Vagina (tissue), 2 donors: ENCODE measurements at regions not wholly inside any gene's neighbourhood (a gene's known extent, or its start where the extent isn't known, plus 50 kb on each side); places are given as distances from the start of the nearest gene placed in this dataset.

Experiments
- DNase-seq, 2 donors: peaks; one replicate each; pipeline ENCODE4 v3.0.0-alpha.2; 2017; ENCODE audit errors: extremely low spot score in 2 of 2
- H3K27ac ChIP-seq: fragments of 200-600 bp; sonication (generic); one replicate; pipeline ENCODE4 v1.5.1; 2019
- H3K27me3 ChIP-seq: fragments of 200-600 bp; sonication (generic); one replicate; pipeline ENCODE4 v1.5.1; 2019
- H3K36me3 ChIP-seq, 2 donors: fragments of 200-600 bp; sonication (generic); one replicate each; pipeline ENCODE4 v1.5.1; 2017 to 2019
- H3K4me1 ChIP-seq: fragments of 200-600 bp; sonication (generic); one replicate; pipeline ENCODE4 v1.5.1; 2019
- H3K4me3 ChIP-seq, 2 donors: fragments of 200-600 bp; sonication (generic); 1 replicate in 1 of 2; 2 replicates in 1 of 2; pipeline ENCODE4 v1.5.1; 2016 to 2019
- H3K9me3 ChIP-seq: fragments of 200-600 bp; sonication (generic); one replicate; pipeline ENCODE4 v1.5.1; 2019
- POLR2A ChIP-seq, 2 donors: fragments of 450-650 bp; IDR thresholded peaks; one replicate each; pipeline ENCODE4 v1.6.1; 2017; ENCODE audit warnings: antibody characterized with exemption in 2 of 2, mild to moderate bottlenecking in 2 of 2, moderate library complexity in 2 of 2
- POLR2AphosphoS5 ChIP-seq, 2 donors: sonication (generic); formaldehyde crosslinking; IDR thresholded peaks; one replicate each; pipeline ENCODE4 v1.9.0; 2017; ENCODE audit warnings: antibody characterized with exemption in 2 of 2, mild to moderate bottlenecking in 2 of 2, low read depth in 1 of 2; ENCODE audit not compliant: insufficient read depth in 1 of 2
- intact Hi-C: fragments of 100-400 bp; cut with DNase I; formaldehyde crosslinking; loops from one replicate; pipeline ENCODE4 v1.15.1; 2023
- TF ChIP-seq, protein P1 (sequence below), 3 experiments: fragments of 450-650 bp in 2 of 3; fragments of 200-600 bp in 1 of 3; sonication (generic) in 1 of 3; IDR thresholded peaks; one replicate each; pipeline ENCODE4 v1.5.1; 2017 to 2019; ENCODE audit warnings: antibody characterized with exemption in 3 of 3, mild to moderate bottlenecking in 2 of 3, moderate library complexity in 2 of 3

- H3K4me1 ChIP-seq = no peaks in the 10 kb centered on the region
- no peak overlapping the region for H3K4me3 ChIP-seq
- TF ChIP-seq POLR2A (IDR thresholded peaks at IDR 0.05) (no peak), POLR2AphosphoS5 (IDR thresholded peaks at IDR 0.05; ENCODE audit: insufficient read depth in 1 of 2, low read depth in 1 of 2) (no peak)
- TF ChIP-seq, protein P1, sequence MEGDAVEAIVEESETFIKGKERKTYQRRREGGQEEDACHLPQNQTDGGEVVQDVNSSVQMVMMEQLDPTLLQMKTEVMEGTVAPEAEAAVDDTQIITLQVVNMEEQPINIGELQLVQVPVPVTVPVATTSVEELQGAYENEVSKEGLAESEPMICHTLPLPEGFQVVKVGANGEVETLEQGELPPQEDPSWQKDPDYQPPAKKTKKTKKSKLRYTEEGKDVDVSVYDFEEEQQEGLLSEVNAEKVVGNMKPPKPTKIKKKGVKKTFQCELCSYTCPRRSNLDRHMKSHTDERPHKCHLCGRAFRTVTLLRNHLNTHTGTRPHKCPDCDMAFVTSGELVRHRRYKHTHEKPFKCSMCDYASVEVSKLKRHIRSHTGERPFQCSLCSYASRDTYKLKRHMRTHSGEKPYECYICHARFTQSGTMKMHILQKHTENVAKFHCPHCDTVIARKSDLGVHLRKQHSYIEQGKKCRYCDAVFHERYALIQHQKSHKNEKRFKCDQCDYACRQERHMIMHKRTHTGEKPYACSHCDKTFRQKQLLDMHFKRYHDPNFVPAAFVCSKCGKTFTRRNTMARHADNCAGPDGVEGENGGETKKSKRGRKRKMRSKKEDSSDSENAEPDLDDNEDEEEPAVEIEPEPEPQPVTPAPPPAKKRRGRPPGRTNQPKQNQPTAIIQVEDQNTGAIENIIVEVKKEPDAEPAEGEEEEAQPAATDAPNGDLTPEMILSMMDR (IDR thresholded peaks at IDR 0.05) = no peak
- no peaks in the 10 kb centered on the region for H3K27me3 ChIP-seq
- intact Hi-C loops = no loop called here
- H3K27ac ChIP-seq = no peak overlapping the region
- H3K9me3 ChIP-seq = peaks cover 2% of the 10 kb centered on the region
- H3K36me3 ChIP-seq = no peaks in the 10 kb centered on the region
- no peak for DNase-seq
Observed at GRCh38 chr20:24777746-24778145, 171.3 kb upstream of the CST7 start.

GRCh38 chr20:24778585-24779031 lies 170.5 kb upstream of the CST7 start:
- H3K27ac ChIP-seq = no peak overlapping the region
- TF ChIP-seq, protein P1 (IDR thresholded peaks at IDR 0.05) = no peak
- TF ChIP-seq POLR2A (IDR thresholded peaks at IDR 0.05) = no peak
- no peaks in the 10 kb centered on the region for H3K27me3 ChIP-seq
- intact Hi-C loops = no loop called here
- no peak overlapping the region for H3K4me3 ChIP-seq
- DNase-seq = no peak
- no peaks in the 10 kb centered on the region for H3K36me3 ChIP-seq
- H3K4me1 ChIP-seq = no peaks in the 10 kb centered on the region
- peaks cover 2% of the 10 kb centered on the region for H3K9me3 ChIP-seq

GRCh38 chr20:24779131-24779530 lies 169.9 kb upstream of the CST7 start:
- no peak for DNase-seq
- Histone ChIP-seq H3K4me1 (no peaks in the 10 kb centered on the region), H3K27me3 (no peaks in the 10 kb centered on the region), H3K27ac (no peak overlapping the region), H3K9me3 (peaks cover 2% of the 10 kb centered on the region), H3K4me3 (no peak overlapping the region), H3K36me3 (no peaks in the 10 kb centered on the region)
- intact Hi-C loops = no loop called here
- TF ChIP-seq, protein P1 (IDR thresholded peaks at IDR 0.05) = no peak
- TF ChIP-seq POLR2A (IDR thresholded peaks at IDR 0.05) = no peak
- no peak for TF ChIP-seq POLR2AphosphoS5 (IDR thresholded peaks at IDR 0.05; ENCODE audit: insufficient read depth in 1 of 2, low read depth in 1 of 2)

GRCh38 chr20:24779946-24780345 lies 169.1 kb upstream of the CST7 start:
- Histone ChIP-seq H3K27ac (no peak overlapping the region), H3K27me3 (no peaks in the 10 kb centered on the region), H3K4me3 (no peak overlapping the region), H3K4me1 (no peaks in the 10 kb centered on the region), H3K36me3 (no peaks in the 10 kb centered on the region), H3K9me3 (peaks cover 2% of the 10 kb centered on the region)
- no peak for DNase-seq
- TF ChIP-seq, protein P1 (IDR thresholded peaks at IDR 0.05) = no peak
- no peak for TF ChIP-seq POLR2A (IDR thresholded peaks at IDR 0.05)
- no peak for TF ChIP-seq POLR2AphosphoS5 (IDR thresholded peaks at IDR 0.05; ENCODE audit: insufficient read depth in 1 of 2, low read depth in 1 of 2)
- intact Hi-C loops = no loop called here

GRCh38 chr20:24780674-24781417 lies 168.2 kb upstream of the CST7 start:
- H3K4me1 ChIP-seq = no peaks in the 10 kb centered on the region
- TF ChIP-seq POLR2A (IDR thresholded peaks at IDR 0.05) (no peak), POLR2AphosphoS5 (IDR thresholded peaks at IDR 0.05; ENCODE audit: insufficient read depth in 1 of 2, low read depth in 1 of 2) (no peak)
- TF ChIP-seq, protein P1 (IDR thresholded peaks at IDR 0.05) = no peak
- H3K27me3 ChIP-seq = no peaks in the 10 kb centered on the region
- DNase-seq = no peak
- intact Hi-C loops = no loop called here
- H3K4me3 ChIP-seq = no peak overlapping the region
- H3K27ac ChIP-seq = no peak overlapping the region
- H3K9me3 ChIP-seq = no peaks in the 10 kb centered on the region
- H3K36me3 ChIP-seq = no peaks in the 10 kb centered on the region
